ENCODE measurements at regions not wholly inside any gene's neighbourhood (a gene's known extent, or its start where the extent isn't known, plus 50 kb on each side); places are given as distances from the start of the nearest gene placed in this dataset.

- no peaks in the 10 kb centered on the region for H3K79me2 ChIP-seq (ENCODE audit: insufficient read depth, low read length)
- H3K27ac ChIP-seq (ENCODE audit: low read depth in 1 of 2, low read length in 2 of 2): no peak overlapping the region
- no peak overlapping the region for H3K4me3 ChIP-seq (replicated peaks in 1 of 3; ENCODE audit: low read depth in 2 of 3, low read length in 3 of 3)
- peaks cover 0 to 9% (median 2%) of the 10 kb centered on the region in 7 donors for H3K9me3 Mint-ChIP-seq
- H3K27me3 Mint-ChIP-seq (ENCODE audit: low read depth in 3 of 3): no peaks in the 10 kb centered on the region
- H4K20me1 ChIP-seq (ENCODE audit: insufficient read depth, low read length): no peaks in the 10 kb centered on the region
- H3K9me3 ChIP-seq (replicated peaks in 1 of 2; ENCODE audit: control insufficient read depth in 1 of 2, insufficient read depth in 1 of 2, low read length in 2 of 2): no peaks in the 10 kb centered on the region
- no CpG with 5 or more reads among the region's 1 CpG for WGBS (ENCODE audit: insufficient coverage)
- TF ChIP-seq CTCF (IDR thresholded peaks at IDR 0.05): no peak
- intact Hi-C loops (cut with micrococcal nuclease): no loop called here
- no peaks in the 10 kb centered on the region for H3K36me3 ChIP-seq (replicated peaks in 1 of 2; ENCODE audit: control insufficient read depth in 1 of 2, insufficient read depth in 2 of 2, low read length in 2 of 2)
- H3K4me1 Mint-ChIP-seq: no peaks in the 10 kb centered on the region
- no peak overlapping the region for H2AFZ ChIP-seq (ENCODE audit: insufficient read depth, low read depth, low read length, poor library complexity, severe bottlenecking)
- H3K9ac ChIP-seq (ENCODE audit: insufficient read depth, low read length, poor library complexity, severe bottlenecking): no peak overlapping the region
- H3K36me3 Mint-ChIP-seq: no peaks in the 10 kb centered on the region
- no peaks in the 10 kb centered on the region for H3K27me3 ChIP-seq (ENCODE audit: control insufficient read depth in 2 of 2, insufficient read depth in 2 of 2, low read length in 2 of 2)
- no peak overlapping the region for H3K4me2 ChIP-seq (replicated peaks; ENCODE audit: extremely low read depth, low read length, poor library complexity, severe bottlenecking)
- no peak for DNase-seq
- no peak overlapping the region for H3K4me3 Mint-ChIP-seq
- no peaks in the 10 kb centered on the region for H3K4me1 ChIP-seq (ENCODE audit: control insufficient read depth in 1 of 2, insufficient read depth in 2 of 2, low read length in 2 of 2)
- H3K27ac Mint-ChIP-seq: no peak overlapping the region
Measured at GRCh38 chr6:18663011-18663410, 275.9 kb downstream of the RNF144B start.

GRCh38 chr6:18664401-18664800, 277.3 kb downstream of the RNF144B start:
- no peaks in the 10 kb centered on the region for H4K20me1 ChIP-seq (ENCODE audit: insufficient read depth, low read length)

More at GRCh38 chr6:18664401-18664800, 277.3 kb downstream of the RNF144B start:
- H3K27ac Mint-ChIP-seq: no peak overlapping the region
- H3K36me3 Mint-ChIP-seq: no peaks in the 10 kb centered on the region
- H3K36me3 ChIP-seq (replicated peaks in 1 of 2; ENCODE audit: control insufficient read depth in 1 of 2, insufficient read depth in 2 of 2, low read length in 2 of 2): no peaks in the 10 kb centered on the region
- no peaks in the 10 kb centered on the region for H3K4me1 ChIP-seq (ENCODE audit: control insufficient read depth in 1 of 2, insufficient read depth in 2 of 2, low read length in 2 of 2)
- no peaks in the 10 kb centered on the region for H3K9me3 ChIP-seq (replicated peaks in 1 of 2; ENCODE audit: control insufficient read depth in 1 of 2, insufficient read depth in 1 of 2, low read length in 2 of 2)
- intact Hi-C loops (cut with micrococcal nuclease): no loop called here
- 97% methylated on average over 4 of the region's 5 CpGs for WGBS (ENCODE audit: insufficient coverage)
- no peak overlapping the region for H3K9ac ChIP-seq (ENCODE audit: insufficient read depth, low read length, poor library complexity, severe bottlenecking)
- no peak overlapping the region for H3K4me2 ChIP-seq (replicated peaks; ENCODE audit: extremely low read depth, low read length, poor library complexity, severe bottlenecking)
- H3K27me3 Mint-ChIP-seq (ENCODE audit: low read depth in 3 of 3): peaks cover 0 to 2% (median 0%) of the 10 kb centered on the region in 3 donors
- H3K9me3 Mint-ChIP-seq: peaks cover 0 to 5% (median 0%) of the 10 kb centered on the region in 7 donors
- no peaks in the 10 kb centered on the region for H3K4me1 Mint-ChIP-seq
- no peak for TF ChIP-seq CTCF (IDR thresholded peaks at IDR 0.05)
- no peak overlapping the region for H3K4me3 ChIP-seq (replicated peaks in 1 of 3; ENCODE audit: low read depth in 2 of 3, low read length in 3 of 3)
- no peaks in the 10 kb centered on the region for H3K27me3 ChIP-seq (ENCODE audit: control insufficient read depth in 2 of 2, insufficient read depth in 2 of 2, low read length in 2 of 2)
- no peak overlapping the region for H3K27ac ChIP-seq (ENCODE audit: low read depth in 1 of 2, low read length in 2 of 2)
- DNase-seq: no peak
- no peak overlapping the region for H2AFZ ChIP-seq (ENCODE audit: insufficient read depth, low read depth, low read length, poor library complexity, severe bottlenecking)
- no peaks in the 10 kb centered on the region for H3K79me2 ChIP-seq (ENCODE audit: insufficient read depth, low read length)
- H3K4me3 Mint-ChIP-seq: no peak overlapping the region

Data from CD14-positive monocyte (primary cell).